CD4-positive, CD25-positive, alpha-beta regulatory T cell (primary cell): ENCODE measurements at regions not wholly inside any gene's neighbourhood (a gene's known extent, or its start where the extent isn't known, plus 50 kb on each side); places are given as distances from the start of the nearest gene placed in this dataset.
A peak's percentile ranks its signal among the peaks of the same experiment; 100 is the strongest.

Experiments
- ATAC-seq, 2 donors: fragments of 150-1000 bp; cut with Tn5 transposase; one replicate each; pipeline ENCODE4 v1.10.0; 2021; ENCODE audit warnings: low read depth in 2 of 2, moderate number of reproducible peaks in 2 of 2, moderate library complexity in 1 of 2
- DNase-seq, 3 donors: peaks; one replicate each; pipeline versions ENCODE4 v3.0.0 to v3.0.0-alpha.2; 2012 to 2022; ENCODE audit warnings: mixed read lengths in 1 of 3
- H3K27ac ChIP-seq: one replicate; pipeline ENCODE4 v1.7.0; 2013; ENCODE audit warnings: mild to moderate bottlenecking, low read length; ENCODE audit not compliant: insufficient read depth, poor library complexity, severe bottlenecking
- H3K27me3 ChIP-seq: one replicate; pipeline ENCODE4 v1.7.0; 2013; ENCODE audit warnings: low read length; ENCODE audit not compliant: control insufficient read depth, insufficient read depth
- H3K36me3 ChIP-seq: one replicate; pipeline ENCODE4 v1.7.0; 2013; ENCODE audit warnings: mild to moderate bottlenecking, low read length, moderate library complexity; ENCODE audit not compliant: control insufficient read depth, insufficient read depth
- H3K4me1 ChIP-seq: 2 replicates; pipeline ENCODE4 v1.7.0; 2013; ENCODE audit warnings: mild to moderate bottlenecking, low read length; ENCODE audit not compliant: insufficient read depth, control insufficient read depth, poor library complexity, severe bottlenecking
- H3K4me3 ChIP-seq: one replicate; pipeline ENCODE4 v1.7.0; 2013; ENCODE audit warnings: low read depth, mild to moderate bottlenecking, low read length, moderate library complexity
- H3K9me3 ChIP-seq, 2 experiments: 1 replicate in 1 of 2; 2 replicates in 1 of 2; pipeline ENCODE4 v1.7.0; 2013; ENCODE audit warnings: low read length in 2 of 2, mild to moderate bottlenecking in 1 of 2, moderate library complexity in 1 of 2; ENCODE audit not compliant: control insufficient read depth in 2 of 2
- H3K27ac Mint-ChIP-seq, 3 donors: one replicate each; pipeline ENCODE4 v1.8.0; 2020 to 2022; ENCODE audit warnings: mild to moderate bottlenecking in 3 of 3, mixed read lengths in 3 of 3, moderate library complexity in 2 of 3
- H3K27me3 Mint-ChIP-seq: one replicate; pipeline ENCODE4 v1.8.0; 2022; ENCODE audit warnings: mild to moderate bottlenecking, mixed read lengths
- H3K36me3 Mint-ChIP-seq: one replicate; pipeline ENCODE4 v1.8.0; 2020; ENCODE audit warnings: mixed read lengths
- H3K4me1 Mint-ChIP-seq, 4 donors: one replicate each; pipeline ENCODE4 v1.8.0; 2020 to 2022; ENCODE audit warnings: mixed read lengths in 4 of 4, mild to moderate bottlenecking in 1 of 4
- H3K4me3 Mint-ChIP-seq, 4 donors: one replicate each; pipeline ENCODE4 v1.8.0; 2020 to 2022; ENCODE audit warnings: mild to moderate bottlenecking in 4 of 4, mixed read lengths in 4 of 4, moderate library complexity in 3 of 4
- H3K9me3 Mint-ChIP-seq, 7 donors: one replicate each; pipeline ENCODE4 v1.8.0; 2020 to 2022; ENCODE audit warnings: mixed read lengths in 7 of 7, mild to moderate bottlenecking in 3 of 7, moderate library complexity in 2 of 7

DNA sequence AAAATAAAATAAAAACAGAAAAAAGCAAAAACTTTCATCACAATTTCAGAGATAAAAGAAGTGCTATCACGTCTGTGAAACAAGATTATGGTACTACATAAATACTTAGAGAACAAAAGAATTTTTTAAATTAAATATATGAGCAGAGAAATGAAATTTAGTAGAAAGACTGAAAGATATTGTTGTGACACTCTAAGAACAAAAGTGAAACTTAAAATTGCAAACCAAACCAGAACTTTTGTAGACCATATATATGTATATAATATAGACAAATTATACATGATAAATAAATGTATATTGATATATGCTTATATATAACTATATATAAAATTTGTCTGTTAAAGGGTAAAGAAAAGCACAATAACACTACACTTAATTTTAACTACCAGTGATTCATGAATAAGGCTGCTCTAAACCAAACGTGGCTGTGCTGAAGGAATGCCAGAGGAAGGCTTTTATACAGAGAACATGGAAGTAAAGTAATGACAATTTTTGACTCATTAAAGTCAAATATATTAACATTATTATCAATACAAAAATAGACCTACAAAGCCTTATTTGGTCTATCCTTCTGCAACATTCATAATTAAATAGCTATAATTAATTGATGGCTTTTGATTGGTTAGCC, 1516.7 kb upstream of the PCDH20 start:
- H3K9me3 ChIP-seq: peaks cover 2 to 6% of the 10 kb centered on the region in 2 experiments
- H3K36me3 ChIP-seq: no peaks in the 10 kb centered on the region
- DNase-seq (no peak), ATAC-seq (no peak)
- Mint-ChIP-seq H3K36me3 (no peaks in the 10 kb centered on the region), H3K27me3 (no peaks in the 10 kb centered on the region), H3K9me3 (peaks cover 3 to 14% (median 4%) of the 10 kb centered on the region in 7 donors), H3K4me1 (no peaks in the 10 kb centered on the region), H3K27ac (no peak overlapping the region), H3K4me3 (no peak overlapping the region)
- no peak overlapping the region for H3K27ac ChIP-seq
- no peak overlapping the region for H3K4me3 ChIP-seq
- no peaks in the 10 kb centered on the region for H3K27me3 ChIP-seq
- no peaks in the 10 kb centered on the region for H3K4me1 ChIP-seq

DNA sequence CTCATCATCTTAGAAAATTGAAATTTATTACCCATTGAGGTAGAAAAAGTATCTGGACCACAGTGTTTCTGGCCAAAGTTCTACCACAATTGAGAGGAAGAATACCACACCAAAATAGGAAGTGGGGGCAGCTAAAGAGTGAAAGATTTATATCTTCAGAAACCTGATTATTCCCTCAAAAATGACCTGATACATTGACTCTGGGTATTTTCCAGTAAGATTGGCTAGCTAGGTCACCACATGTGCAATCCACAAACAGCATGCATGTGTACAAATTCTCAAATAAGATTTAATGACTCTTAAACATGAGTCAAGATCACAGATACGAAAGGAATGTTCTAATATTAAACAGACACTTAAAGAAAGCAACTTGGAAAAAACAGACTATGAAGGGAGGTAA, 1516.2 kb upstream of the PCDH20 start:
- no peak overlapping the region for H3K27ac Mint-ChIP-seq
- ATAC-seq: no peak
- no peak overlapping the region for H3K4me3 Mint-ChIP-seq

DNA sequence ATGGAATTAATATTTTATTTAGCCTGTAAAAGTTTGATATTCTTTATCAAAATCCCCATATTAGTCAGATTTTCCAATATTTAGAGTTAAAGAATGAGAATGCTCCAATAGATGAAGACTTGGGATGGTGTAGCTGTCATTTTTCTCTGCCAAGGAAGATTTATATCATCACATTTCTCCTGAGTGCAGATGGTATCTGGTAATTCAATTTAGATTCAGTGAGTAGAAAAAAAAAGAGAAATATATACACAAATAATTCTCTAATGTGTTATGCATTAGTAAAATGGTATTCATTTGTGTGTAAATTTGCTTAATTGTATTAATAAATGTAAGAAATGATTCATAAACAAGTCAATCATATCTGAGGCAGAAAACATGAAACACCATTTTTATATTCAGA, 1508.7 kb upstream of the PCDH20 start:
- no peaks in the 10 kb centered on the region for H3K4me1 ChIP-seq
- H3K36me3 ChIP-seq: no peaks in the 10 kb centered on the region
- Mint-ChIP-seq H3K36me3 (no peaks in the 10 kb centered on the region), H3K9me3 (peaks cover 0 to 16% (median 5%) of the 10 kb centered on the region in 7 donors), H3K27ac (no peak overlapping the region), H3K27me3 (no peaks in the 10 kb centered on the region), H3K4me1 (no peaks in the 10 kb centered on the region), H3K4me3 (no peak overlapping the region)
- no peaks in the 10 kb centered on the region for H3K27me3 ChIP-seq
- no peak for ATAC-seq
- H3K27ac ChIP-seq: no peak overlapping the region
- DNase-seq: no peak
- no peak overlapping the region for H3K4me3 ChIP-seq
- H3K9me3 ChIP-seq: peaks cover 0 to 6% of the 10 kb centered on the region in 2 experiments

More for the DNA sequence above, 1516.2 kb upstream of the PCDH20 start:
- DNase-seq: no peak
- Mint-ChIP-seq H3K36me3 (no peaks in the 10 kb centered on the region), H3K9me3 (peaks cover 3 to 14% (median 5%) of the 10 kb centered on the region in 7 donors), H3K4me1 (no peaks in the 10 kb centered on the region), H3K27me3 (no peaks in the 10 kb centered on the region)
- H3K27ac ChIP-seq: no peak overlapping the region
- peaks cover 2 to 6% of the 10 kb centered on the region in 2 experiments for H3K9me3 ChIP-seq
- H3K27me3 ChIP-seq: no peaks in the 10 kb centered on the region
- H3K36me3 ChIP-seq: no peaks in the 10 kb centered on the region
- H3K4me3 ChIP-seq: no peak overlapping the region
- H3K4me1 ChIP-seq: no peaks in the 10 kb centered on the region

DNA sequence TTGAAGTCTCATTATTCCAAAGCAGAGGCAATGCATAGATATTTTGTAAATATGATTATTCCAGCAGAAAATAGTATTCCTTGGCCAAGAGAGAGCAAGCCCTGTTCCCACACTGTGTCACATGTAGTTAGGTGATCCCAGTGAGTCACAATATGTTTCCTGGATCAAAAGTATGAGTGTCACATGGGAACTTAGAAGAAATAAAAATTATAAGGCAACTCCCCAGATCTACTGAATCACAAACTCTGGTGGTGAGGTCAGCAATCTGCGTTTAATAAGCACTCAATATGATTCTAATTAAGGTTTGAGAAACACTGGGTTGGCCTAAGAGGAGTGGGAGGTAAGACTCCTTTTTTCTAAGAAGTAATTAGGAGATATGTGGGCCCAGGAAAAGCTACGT, 1504.5 kb upstream of the PCDH20 start:
- no peaks in the 10 kb centered on the region for H3K36me3 ChIP-seq
- DNase-seq (no peak), ATAC-seq (no peak)
- H3K4me1 ChIP-seq: no peaks in the 10 kb centered on the region
- H3K36me3 Mint-ChIP-seq: no peaks in the 10 kb centered on the region
- no peak overlapping the region for H3K27ac ChIP-seq
- H3K4me1 Mint-ChIP-seq: no peaks in the 10 kb centered on the region
- no peak overlapping the region for H3K27ac Mint-ChIP-seq
- no peaks in the 10 kb centered on the region for H3K27me3 ChIP-seq
- H3K27me3 Mint-ChIP-seq: no peaks in the 10 kb centered on the region
- no peaks in the 10 kb centered on the region for H3K9me3 ChIP-seq
- H3K4me3 ChIP-seq: no peak overlapping the region
- H3K4me3 Mint-ChIP-seq: no peak overlapping the region
- H3K9me3 Mint-ChIP-seq: peaks cover 0 to 17% (median 5%) of the 10 kb centered on the region in 7 donors

DNA sequence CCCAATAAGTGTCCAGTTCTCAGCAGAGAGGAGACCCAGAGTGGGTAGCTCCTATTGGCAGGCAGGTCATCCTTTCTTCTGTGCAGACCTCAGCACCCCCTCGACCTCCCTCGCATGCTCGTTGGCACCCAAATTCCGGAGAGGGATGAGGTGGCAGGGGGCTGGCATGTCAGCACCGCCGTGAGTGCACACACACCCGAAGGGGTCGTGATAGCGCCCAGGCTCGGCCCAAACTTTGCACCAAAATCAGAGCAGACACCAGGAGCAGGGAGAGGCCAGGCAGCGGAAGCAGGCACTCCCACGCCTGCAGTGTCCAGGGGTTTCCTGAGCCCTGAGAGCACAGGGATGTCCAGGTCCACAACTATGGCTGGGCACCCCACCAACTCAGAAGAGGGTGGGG, 1503.8 kb upstream of the PCDH20 start:
- DNase-seq (no peak), ATAC-seq (no peak)
- Histone ChIP-seq H3K27ac (no peak overlapping the region), H3K4me3 (no peak overlapping the region), H3K36me3 (no peaks in the 10 kb centered on the region), H3K9me3 (no peaks in the 10 kb centered on the region), H3K4me1 (no peaks in the 10 kb centered on the region), H3K27me3 (no peaks in the 10 kb centered on the region)
- no peaks in the 10 kb centered on the region for H3K36me3 Mint-ChIP-seq
- no peaks in the 10 kb centered on the region for H3K4me1 Mint-ChIP-seq
- H3K9me3 Mint-ChIP-seq: peaks cover 0 to 17% (median 5%) of the 10 kb centered on the region in 7 donors
- peak overlapping the region in 1 of 3 donors; percentile 74 for H3K27ac Mint-ChIP-seq
- H3K27me3 Mint-ChIP-seq: no peaks in the 10 kb centered on the region
- no peak overlapping the region for H3K4me3 Mint-ChIP-seq

DNA sequence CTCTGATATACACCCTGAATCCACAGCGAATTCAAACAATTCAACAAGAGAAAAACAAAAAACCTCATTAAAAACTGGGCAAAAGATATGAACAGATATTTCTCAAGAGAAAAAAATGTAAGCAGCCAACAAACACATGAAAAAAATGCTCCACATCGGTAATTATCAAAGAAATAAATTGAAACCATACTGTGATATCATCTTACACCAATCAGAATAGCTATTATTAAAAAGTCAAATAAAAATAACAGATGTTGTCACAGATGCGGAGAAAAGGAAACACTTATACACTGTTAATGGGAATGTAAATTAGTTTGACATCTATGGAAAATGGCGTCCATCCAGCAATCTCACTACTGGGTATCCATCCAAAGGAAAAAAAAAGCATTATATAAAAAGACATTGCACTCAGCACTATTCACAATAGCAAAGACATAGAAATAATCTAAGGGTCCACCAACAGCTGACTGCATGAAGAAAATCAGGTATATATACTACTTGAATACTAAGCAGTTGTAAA, 1495.0 kb upstream of the PCDH20 start:
- Histone ChIP-seq H3K4me1 (no peaks in the 10 kb centered on the region), H3K36me3 (no peaks in the 10 kb centered on the region), H3K9me3 (peaks cover 0 to 4% of the 10 kb centered on the region in 2 experiments), H3K4me3 (no peak overlapping the region), H3K27ac (no peak overlapping the region), H3K27me3 (no peaks in the 10 kb centered on the region)
- no peak for ATAC-seq
- H3K27ac Mint-ChIP-seq: no peak overlapping the region
- no peak overlapping the region for H3K4me3 Mint-ChIP-seq
- H3K27me3 Mint-ChIP-seq: no peaks in the 10 kb centered on the region
- DNase-seq: no peak
- H3K36me3 Mint-ChIP-seq: no peaks in the 10 kb centered on the region
- no peaks in the 10 kb centered on the region for H3K4me1 Mint-ChIP-seq
- H3K9me3 Mint-ChIP-seq: peaks cover 1 to 12% (median 4%) of the 10 kb centered on the region in 7 donors

DNA sequence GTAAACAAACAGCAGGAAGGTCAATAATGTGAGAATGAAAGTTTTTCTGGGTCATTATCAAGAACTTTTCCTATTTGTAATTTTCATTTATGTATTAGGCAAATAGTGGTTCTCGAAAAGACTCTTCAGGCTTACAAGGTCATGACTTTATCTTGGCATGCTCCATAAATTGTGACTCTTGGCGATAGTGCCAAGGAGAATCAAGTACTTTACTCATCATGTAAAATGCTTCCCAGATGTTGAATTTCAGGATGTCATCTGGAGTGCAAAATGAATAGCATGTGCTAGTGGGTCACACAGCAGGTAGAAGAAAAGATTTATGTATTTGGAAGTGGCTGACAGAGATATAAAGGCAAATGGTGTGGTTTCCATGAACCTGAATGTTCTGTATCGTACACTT, 1492.7 kb upstream of the PCDH20 start:
- Mint-ChIP-seq H3K27me3 (no peaks in the 10 kb centered on the region), H3K36me3 (no peaks in the 10 kb centered on the region), H3K9me3 (peaks cover 0 to 11% (median 4%) of the 10 kb centered on the region in 7 donors), H3K27ac (no peak overlapping the region), H3K4me3 (no peak overlapping the region), H3K4me1 (no peaks in the 10 kb centered on the region)
- ATAC-seq (no peak), DNase-seq (no peak)
- no peak overlapping the region for H3K4me3 ChIP-seq
- H3K27me3 ChIP-seq: no peaks in the 10 kb centered on the region
- H3K27ac ChIP-seq: no peak overlapping the region
- H3K9me3 ChIP-seq: peaks cover 0 to 4% of the 10 kb centered on the region in 2 experiments
- no peaks in the 10 kb centered on the region for H3K36me3 ChIP-seq
- H3K4me1 ChIP-seq: no peaks in the 10 kb centered on the region

DNA sequence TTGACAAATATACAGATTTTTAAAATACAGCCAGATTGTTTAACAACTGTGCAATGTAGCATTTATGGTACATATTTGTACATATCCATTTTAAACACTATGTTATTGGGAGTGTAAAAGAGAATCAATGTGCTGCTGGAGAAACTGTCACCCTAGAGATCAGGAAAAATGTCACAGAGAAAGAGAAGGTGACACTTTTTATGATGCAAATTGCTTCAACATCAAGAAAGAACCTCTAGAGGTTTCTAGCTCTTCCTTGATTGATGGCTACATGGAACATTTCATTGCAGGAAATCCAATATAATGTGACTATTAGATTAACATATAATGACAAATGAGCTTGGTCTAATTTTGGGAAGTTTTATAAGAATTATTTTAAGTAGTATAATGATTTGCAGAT, 1491.2 kb upstream of the PCDH20 start:
- DNase-seq (no peak), ATAC-seq (no peak)
- Histone ChIP-seq H3K9me3 (peaks cover 0 to 4% of the 10 kb centered on the region in 2 experiments), H3K4me1 (no peaks in the 10 kb centered on the region), H3K36me3 (no peaks in the 10 kb centered on the region), H3K27me3 (no peaks in the 10 kb centered on the region), H3K4me3 (no peak overlapping the region), H3K27ac (no peak overlapping the region)
- Mint-ChIP-seq H3K4me3 (no peak overlapping the region), H3K9me3 (peaks cover 1 to 14% (median 3%) of the 10 kb centered on the region in 7 donors), H3K4me1 (no peaks in the 10 kb centered on the region), H3K27me3 (no peaks in the 10 kb centered on the region), H3K27ac (no peak overlapping the region), H3K36me3 (no peaks in the 10 kb centered on the region)
